KG1 (cell line): ENCODE measurements at regions not wholly inside any gene's neighbourhood (a gene's known extent, or its start where the extent isn't known, plus 50 kb on each side); places are given as distances from the start of the nearest gene placed in this dataset.

Source experiments
- DNase-seq: peaks from one replicate; lab custom pipeline; 2025; lab: John Stamatoyannopoulos, UW

GRCh38 chr7:10889266-10889898 lies 84.3 kb upstream of the PHF14 start:
- DNase-seq = peak; percentile 14

- no peak for DNase-seq
Measured at GRCh38 chr7:10908600-10908999, 65.1 kb upstream of the PHF14 start.

- DNase-seq = no peak
Measured at GRCh38 chr7:10910447-10910846, 63.2 kb upstream of the PHF14 start.

GRCh38 chr7:10912077-10912476 lies 61.6 kb upstream of the PHF14 start:
- no peak for DNase-seq

GRCh38 chr7:10913457-10913856 lies 60.2 kb upstream of the PHF14 start:
- no peak for DNase-seq

- no peak for DNase-seq
Measured at GRCh38 chr7:10918093-10918590, 55.5 kb upstream of the PHF14 start.

- no peak for DNase-seq
Measured at GRCh38 chr7:10919923-10920322, 53.7 kb upstream of the PHF14 start.
